Hematopoietic multipotent progenitor cell treated with erythropoietin and hydrocortisone succinate and interleukin-3 and kit ligand, for 17 days (in vitro differentiated cells): ENCODE measurements at regions not wholly inside any gene's neighbourhood (a gene's known extent, or its start where the extent isn't known, plus 50 kb on each side); places are given as distances from the start of the nearest gene placed in this dataset.

Experiments used
- DNase-seq: peaks from one replicate; pipeline ENCODE4 v3.0.0-alpha.2; 2015; ENCODE audit warnings: low spot score

- no peak for DNase-seq
These were observed 1950.9 kb downstream of the C4orf33 start for GRCh38 chr4:131046821-131047220.

GRCh38 chr4:131052646-131053045, 1956.7 kb downstream of the C4orf33 start:
- DNase-seq: no peak

- DNase-seq: no peak
These were observed 1958.6 kb downstream of the C4orf33 start for GRCh38 chr4:131054489-131055019.

GRCh38 chr4:131061734-131062133, 1965.8 kb downstream of the C4orf33 start:
- DNase-seq: no peak

- no peak for DNase-seq
These were observed 1967.9 kb downstream of the C4orf33 start for GRCh38 chr4:131063878-131064277.

- no peak for DNase-seq
These were observed 1985.1 kb downstream of the C4orf33 start for GRCh38 chr4:131081069-131081468.

GRCh38 chr4:131084997-131085396, 1989.0 kb downstream of the C4orf33 start:
- DNase-seq: no peak

- DNase-seq: no peak
These were observed 1995.9 kb downstream of the C4orf33 start for GRCh38 chr4:131091896-131092295.

- DNase-seq: no peak
These were observed 1997.4 kb downstream of the C4orf33 start for GRCh38 chr4:131093303-131093702.

- no peak for DNase-seq
These were observed 2003.0 kb downstream of the C4orf33 start for GRCh38 chr4:131098976-131099375.

GRCh38 chr4:131113273-131113672, 2017.3 kb downstream of the C4orf33 start:
- DNase-seq: no peak

GRCh38 chr4:131113704-131114103, 2017.8 kb downstream of the C4orf33 start:
- no peak for DNase-seq

GRCh38 chr4:131119661-131120060, 2023.7 kb downstream of the C4orf33 start:
- no peak for DNase-seq

GRCh38 chr4:131137196-131137595, 2011.9 kb upstream of the PCDH10 start:
- DNase-seq: no peak

- no peak for DNase-seq
These were observed 1989.8 kb upstream of the PCDH10 start for GRCh38 chr4:131159261-131159660.

- no peak for DNase-seq
These were observed 1956.8 kb upstream of the PCDH10 start for GRCh38 chr4:131192318-131192717.

GRCh38 chr4:131207589-131207988, 1941.5 kb upstream of the PCDH10 start:
- DNase-seq: no peak

- no peak for DNase-seq
These were observed 1900.8 kb upstream of the PCDH10 start for GRCh38 chr4:131248314-131248713.

GRCh38 chr4:131251321-131251720, 1897.8 kb upstream of the PCDH10 start:
- no peak for DNase-seq

GRCh38 chr4:131257241-131257640, 1891.9 kb upstream of the PCDH10 start:
- no peak for DNase-seq

- DNase-seq: no peak
These were observed 1890.7 kb upstream of the PCDH10 start for GRCh38 chr4:131258361-131258760.

GRCh38 chr4:131288441-131288840, 1860.7 kb upstream of the PCDH10 start:
- no peak for DNase-seq

- no peak for DNase-seq
These were observed 1852.9 kb upstream of the PCDH10 start for GRCh38 chr4:131296192-131296591.

GRCh38 chr4:131302108-131302507, 1847.0 kb upstream of the PCDH10 start:
- no peak for DNase-seq

GRCh38 chr4:131304686-131305085, 1844.4 kb upstream of the PCDH10 start:
- no peak for DNase-seq
